Lower lobe of right lung (tissue), 2 donors: ENCODE measurements at regions not wholly inside any gene's neighbourhood (a gene's known extent, or its start where the extent isn't known, plus 50 kb on each side); places are given as distances from the start of the nearest gene placed in this dataset.
"Not testable (repeated sequence)": the region's sequence is repeated elsewhere in the genome, so short reads cannot be mapped to it uniquely, and the experiment has no call there.

Experiments
- ATAC-seq, 2 donors: fragments of 200-7000 bp; cut with Tn5 transposase; one replicate each; pipeline ENCODE4 v1.9.1; 2020 to 2022; ENCODE audit warnings: mild to moderate bottlenecking in 2 of 2, moderate library complexity in 2 of 2
- DNase-seq: peaks from one replicate; pipeline ENCODE4 v3.0.0-alpha.2; 2020
- H3K27ac ChIP-seq: fragments of 200-600 bp; one replicate; pipeline ENCODE4 v1.8.0; 2022
- H3K27me3 ChIP-seq: fragments of 200-600 bp; one replicate; pipeline ENCODE4 v1.8.0; 2022; ENCODE audit warnings: low read depth
- H3K36me3 ChIP-seq: fragments of 200-600 bp; one replicate; pipeline ENCODE4 v1.8.0; 2022; ENCODE audit warnings: mild to moderate bottlenecking
- H3K4me1 ChIP-seq: fragments of 200-600 bp; one replicate; pipeline ENCODE4 v1.8.0; 2022
- H3K4me3 ChIP-seq: fragments of 200-600 bp; one replicate; pipeline ENCODE4 v1.8.0; 2022; ENCODE audit warnings: mild to moderate bottlenecking
- H3K9me3 ChIP-seq: fragments of 200-600 bp; one replicate; pipeline ENCODE4 v1.8.0; 2022
- CTCF ChIP-seq: fragments of 200-600 bp; IDR thresholded peaks from one replicate; pipeline ENCODE4 v1.8.0; 2022; ENCODE audit warnings: antibody characterized with exemption, mild to moderate bottlenecking
- intact Hi-C: fragments of 100-400 bp; cut with DNase I; formaldehyde crosslinking; loops from one replicate; pipeline ENCODE4 v1.11.0; 2022
- donor health status: DM: no; HTN: yes; CAD: no; lungs with severe emphysema.

- Histone ChIP-seq H3K36me3 (no peaks in the 10 kb centered on the region), H3K4me1 (no peaks in the 10 kb centered on the region), H3K27me3 (no peaks in the 10 kb centered on the region), H3K27ac (no peak overlapping the region), H3K9me3 (no peaks in the 10 kb centered on the region), H3K4me3 (no peak overlapping the region)
- no peak for TF ChIP-seq CTCF
- DNase-seq (no peak), ATAC-seq (no peak)
- intact Hi-C loops: no loop called here
These were observed 525.3 kb upstream of the HTR1E start for GRCh38 chr6:86412057-86412456.

- no peak for TF ChIP-seq CTCF
- ATAC-seq (no peak), DNase-seq (no peak)
- Histone ChIP-seq H3K4me3 (no peak overlapping the region), H3K36me3 (no peaks in the 10 kb centered on the region), H3K27me3 (no peaks in the 10 kb centered on the region), H3K4me1 (no peaks in the 10 kb centered on the region), H3K9me3 (peaks cover 2% of the 10 kb centered on the region), H3K27ac (no peak overlapping the region)
- intact Hi-C loops: no loop called here
These were observed 530.2 kb upstream of the HTR1E start for GRCh38 chr6:86407128-86407527.

- H3K27ac ChIP-seq, DNase-seq, intact Hi-C loops, H3K4me3 ChIP-seq, H3K4me1 ChIP-seq, H3K27me3 ChIP-seq, H3K9me3 ChIP-seq, ATAC-seq, H3K36me3 ChIP-seq: not testable (repeated sequence)
These were observed 544.5 kb upstream of the HTR1E start for GRCh38 chr6:86392850-86393249.

GRCh38 chr6:86380571-86381125, 556.7 kb upstream of the HTR1E start:
- no peak for DNase-seq
- Histone ChIP-seq H3K4me1 (no peaks in the 10 kb centered on the region), H3K4me3 (no peak overlapping the region), H3K27me3 (no peaks in the 10 kb centered on the region), H3K9me3 (no peaks in the 10 kb centered on the region), H3K27ac (no peak overlapping the region), H3K36me3 (no peaks in the 10 kb centered on the region)
- no peak for TF ChIP-seq CTCF
- no peak for ATAC-seq
- intact Hi-C loops: no loop called here

- Histone ChIP-seq H3K4me3 (no peak overlapping the region), H3K36me3 (no peaks in the 10 kb centered on the region), H3K9me3 (no peaks in the 10 kb centered on the region), H3K27me3 (no peaks in the 10 kb centered on the region), H3K4me1 (no peaks in the 10 kb centered on the region), H3K27ac (no peak overlapping the region)
- ATAC-seq (peak in 1 of 2 donors; percentile 17), DNase-seq (no peak)
- intact Hi-C loops: no loop called here
- no peak for TF ChIP-seq CTCF
These were observed 579.5 kb upstream of the HTR1E start for GRCh38 chr6:86357877-86358276.

- TF ChIP-seq CTCF: no peak
- Histone ChIP-seq H3K27ac (no peak overlapping the region), H3K36me3 (no peaks in the 10 kb centered on the region), H3K4me1 (no peaks in the 10 kb centered on the region), H3K9me3 (no peaks in the 10 kb centered on the region), H3K27me3 (no peaks in the 10 kb centered on the region), H3K4me3 (no peak overlapping the region)
- intact Hi-C loops: no loop called here
- no peak for DNase-seq
- no peak for ATAC-seq
These were observed 582.1 kb upstream of the HTR1E start for GRCh38 chr6:86355271-86355670.
